Occipital lobe (tissue), 1 donor: ENCODE measurements at regions not wholly inside any gene's neighbourhood (a gene's known extent, or its start where the extent isn't known, plus 50 kb on each side); places are given as distances from the start of the nearest gene placed in this dataset.
"Not testable (repeated sequence)": the region's sequence is repeated elsewhere in the genome, so short reads cannot be mapped to it uniquely, and the experiment has no call there.

ENCODE experiments used
- DNase-seq: peaks from one replicate; lab custom pipeline; 2025; lab: John Stamatoyannopoulos, UW

DNA sequence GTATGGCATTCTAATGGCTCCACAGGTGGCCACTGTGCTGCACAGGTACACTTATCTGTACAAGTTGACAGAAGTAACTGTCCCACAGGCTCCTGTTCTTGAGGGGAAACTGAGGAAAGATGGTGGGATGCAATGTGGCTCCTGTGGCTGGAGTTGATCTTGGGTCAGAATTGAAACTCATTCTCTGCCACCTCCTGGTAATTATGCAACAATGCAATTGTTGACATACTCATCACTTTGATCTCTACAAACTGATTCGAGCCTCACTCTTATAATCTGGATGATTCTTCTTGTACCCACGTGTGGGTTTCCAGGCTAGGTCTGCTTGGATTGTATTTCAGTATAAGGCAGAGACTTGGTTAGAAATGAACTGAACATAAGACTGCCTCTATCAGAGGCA, 148.8 kb downstream of the CCNG2 start:
- no peak for DNase-seq

DNA sequence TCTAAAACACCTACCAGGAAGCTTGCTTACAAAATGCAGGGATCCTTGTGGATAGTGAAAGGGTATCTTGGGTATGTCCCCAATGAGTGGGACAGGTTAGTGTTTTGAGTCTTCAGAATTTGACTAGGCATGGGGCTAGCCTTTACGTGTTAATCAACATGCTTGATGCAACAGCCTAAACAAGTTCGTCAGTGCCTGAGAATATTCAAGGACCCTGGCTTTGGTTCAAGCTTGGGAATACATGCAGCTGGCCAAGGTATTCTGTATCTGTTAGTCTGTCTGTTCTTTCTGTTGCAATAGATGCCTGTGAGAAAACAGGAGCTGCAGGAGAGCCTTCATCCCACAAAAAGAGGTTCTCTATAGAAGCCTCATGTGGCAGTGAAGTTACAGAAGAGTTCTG, 149.5 kb downstream of the CCNG2 start:
- no peak for DNase-seq

DNA sequence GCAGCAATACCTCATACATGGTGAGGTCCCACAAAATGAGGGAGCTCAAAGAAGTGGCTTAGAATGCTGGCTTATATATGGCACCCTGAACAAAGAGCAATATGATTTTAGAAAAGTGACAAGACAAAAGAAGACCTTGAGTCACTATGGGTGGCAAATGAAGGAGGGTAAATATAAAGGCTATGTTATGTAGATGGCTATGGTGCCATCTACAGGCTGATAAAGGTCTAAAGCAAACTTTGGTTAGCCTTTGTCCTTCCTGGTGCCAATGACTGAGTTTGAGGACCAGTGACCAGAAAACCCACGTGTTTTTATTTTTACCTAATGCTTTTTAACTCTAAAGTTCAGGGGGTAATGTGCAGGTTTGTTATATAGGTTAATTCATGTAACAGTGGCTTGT, 151.8 kb downstream of the CCNG2 start:
- DNase-seq: no peak

DNA sequence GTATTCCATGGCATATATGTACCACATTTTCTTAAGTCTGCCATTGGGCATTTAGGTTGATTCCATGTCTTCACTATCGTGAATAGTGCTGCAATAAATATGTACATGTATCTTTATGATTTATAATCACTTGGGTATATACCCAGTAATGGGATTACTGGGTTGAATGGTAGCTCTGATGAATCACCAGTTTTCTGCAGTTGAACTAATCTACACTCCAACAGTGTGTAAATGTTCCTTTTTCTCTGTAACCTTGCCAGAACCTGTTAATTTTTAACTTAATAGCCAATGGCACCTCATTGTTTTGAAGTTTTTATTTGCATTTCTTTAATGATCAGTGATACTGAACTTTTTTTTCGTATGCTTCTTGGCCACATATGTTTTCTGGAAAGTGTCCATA, 152.5 kb downstream of the CCNG2 start:
- no peak for DNase-seq

DNA sequence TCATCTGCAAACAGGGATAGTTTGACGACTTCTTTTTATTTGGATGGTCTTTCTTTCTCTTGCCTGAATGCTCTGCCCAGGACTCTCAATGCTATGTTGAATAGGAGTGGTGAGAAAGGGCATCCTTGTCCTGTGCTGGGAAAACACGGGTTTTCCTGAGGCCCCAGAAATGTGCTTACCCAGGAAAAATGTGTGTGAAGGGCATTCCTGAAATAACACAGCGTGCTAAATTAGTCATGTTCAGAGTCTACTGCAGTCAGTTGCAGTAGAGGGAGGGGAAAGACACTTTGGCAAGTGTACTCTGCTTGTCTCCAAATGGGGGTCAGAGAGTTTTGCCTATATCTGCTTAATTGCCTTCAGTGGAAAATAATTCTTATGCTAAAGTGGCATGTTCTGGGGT, 153.9 kb downstream of the CCNG2 start:
- DNase-seq: no peak

DNA sequence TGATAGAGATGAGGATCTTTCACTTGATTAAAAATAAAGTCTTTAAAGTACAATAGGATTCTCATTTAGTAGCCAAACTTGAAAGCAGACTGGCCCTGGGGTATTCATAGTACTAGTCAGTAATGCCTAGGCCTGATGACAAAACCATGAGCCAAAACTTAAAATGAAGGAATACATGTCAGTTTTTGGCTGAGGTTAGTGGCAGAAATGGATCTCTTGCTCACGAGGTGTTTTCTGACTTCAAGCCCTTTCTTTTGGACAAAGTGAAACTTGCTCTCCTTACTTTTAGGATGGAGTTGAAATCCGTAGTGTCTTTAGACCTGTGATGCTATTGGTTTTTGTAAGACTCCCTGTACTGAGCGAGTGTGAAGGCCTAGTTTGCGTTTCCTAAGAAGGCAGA, 157.7 kb downstream of the CCNG2 start:
- no peak for DNase-seq

DNA sequence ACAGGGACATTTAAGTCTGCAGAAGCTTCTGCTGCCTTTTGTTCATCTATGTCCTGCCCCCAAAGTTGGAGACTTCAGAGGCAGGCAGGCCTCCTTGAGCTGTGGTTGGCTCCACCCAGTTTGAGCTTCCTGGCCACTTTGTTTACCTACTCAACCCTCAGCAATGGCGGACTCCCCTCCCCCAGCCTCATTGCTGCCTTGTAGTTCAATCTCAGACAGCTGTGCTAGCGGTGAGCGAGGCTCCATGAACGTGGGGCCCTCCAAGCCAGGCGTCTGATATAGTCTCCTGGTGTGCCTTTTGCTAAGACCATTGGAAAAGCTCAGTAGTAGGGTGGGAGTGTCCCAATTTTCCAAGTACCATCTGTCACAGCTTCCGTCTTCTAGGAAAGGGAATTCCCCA, 170.1 kb downstream of the CCNG2 start:
- DNase-seq: no peak

DNA sequence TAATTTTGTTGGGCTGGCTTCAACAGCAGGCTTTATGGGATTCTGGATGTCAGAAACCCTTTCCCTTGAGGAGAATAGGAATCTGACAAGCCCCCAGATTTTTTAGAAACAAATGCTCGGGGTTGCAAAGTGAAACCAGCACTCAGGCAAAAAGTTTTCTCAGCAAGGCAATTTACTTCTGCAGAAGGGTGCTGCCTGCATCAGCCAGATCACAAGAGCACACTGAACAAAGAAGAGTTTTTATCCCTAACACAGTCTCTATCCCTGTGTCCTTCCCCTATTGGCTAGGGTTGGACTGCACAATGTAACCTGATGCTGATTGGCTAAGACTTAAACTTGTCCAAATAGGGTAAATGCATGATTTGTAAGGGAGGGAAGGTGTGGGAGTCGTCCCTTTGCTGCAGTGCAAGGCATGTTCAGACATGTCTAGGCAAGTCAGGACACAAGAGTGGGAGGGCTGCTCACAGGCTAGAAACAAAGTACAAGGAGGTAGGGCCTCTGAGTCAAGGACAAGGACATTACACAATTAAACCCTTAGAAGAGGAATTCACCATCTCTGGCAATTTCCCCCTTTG, 175.8 kb downstream of the CCNG2 start:
- DNase-seq: no peak

DNA sequence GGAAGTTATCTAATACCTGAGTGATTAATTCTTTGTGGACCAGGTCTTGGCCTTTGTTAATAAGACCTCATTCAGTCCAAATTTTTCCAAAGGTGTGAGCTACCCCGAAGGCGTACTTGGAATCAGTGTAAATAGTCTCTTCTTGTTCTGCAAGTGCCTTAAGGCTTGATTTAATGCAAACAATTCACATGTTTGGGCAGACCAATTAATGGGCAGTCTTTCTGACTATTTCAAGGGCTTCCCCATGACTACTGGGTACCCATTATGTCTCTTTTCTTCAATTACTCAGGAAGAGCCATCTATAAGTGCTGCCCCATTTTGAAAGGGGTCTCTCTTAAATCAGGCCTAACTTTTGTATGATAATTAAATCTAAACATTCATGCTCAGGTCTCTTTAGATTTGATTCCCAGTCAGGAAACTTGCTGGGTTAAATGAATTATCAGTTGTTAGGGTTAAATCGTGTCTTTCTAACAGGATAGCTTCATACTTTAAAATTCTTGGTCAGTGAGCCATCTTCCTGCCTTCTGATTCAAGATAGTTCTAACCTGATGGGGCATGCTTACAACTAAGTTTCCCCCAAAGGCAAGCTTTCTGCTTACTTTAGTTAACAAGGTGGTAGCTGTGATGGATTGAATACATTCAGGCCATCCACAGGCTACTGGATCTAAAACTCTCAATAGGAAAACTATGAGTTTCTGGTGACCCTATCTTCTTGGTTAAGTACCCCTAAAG, 179.6 kb downstream of the CCNG2 start:
- no peak for DNase-seq

DNA sequence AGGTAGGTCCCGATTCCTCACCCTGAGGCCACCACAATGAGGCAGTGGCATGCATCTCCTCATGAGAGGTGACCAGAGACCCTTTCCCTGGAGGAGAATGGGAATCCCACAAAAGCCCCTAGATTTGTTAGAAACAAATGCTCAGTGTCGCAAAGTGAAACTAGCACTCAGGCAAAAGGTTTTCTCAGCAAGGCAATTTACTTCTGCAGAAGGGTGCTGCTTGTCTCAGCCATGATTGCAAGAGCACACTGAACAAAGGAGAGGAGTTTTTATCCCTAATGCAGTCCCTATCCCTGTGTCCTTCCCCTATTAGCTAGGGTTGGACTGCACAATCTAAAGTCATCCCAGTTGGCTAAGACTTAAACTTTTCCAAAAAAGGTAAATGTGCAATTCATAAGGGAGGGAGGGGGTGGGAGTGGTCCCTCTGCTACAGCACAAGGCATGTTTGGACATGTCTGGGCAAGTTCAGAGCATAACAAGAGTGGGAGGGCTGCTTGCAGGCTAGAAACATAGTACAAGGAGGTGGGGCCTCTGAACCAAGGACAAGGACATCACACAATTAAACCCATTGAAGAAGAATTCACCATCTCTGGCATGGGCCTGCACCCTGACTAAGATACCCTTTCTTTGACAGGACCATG, 185.3 kb downstream of the CCNG2 start:
- no peak for DNase-seq

DNA sequence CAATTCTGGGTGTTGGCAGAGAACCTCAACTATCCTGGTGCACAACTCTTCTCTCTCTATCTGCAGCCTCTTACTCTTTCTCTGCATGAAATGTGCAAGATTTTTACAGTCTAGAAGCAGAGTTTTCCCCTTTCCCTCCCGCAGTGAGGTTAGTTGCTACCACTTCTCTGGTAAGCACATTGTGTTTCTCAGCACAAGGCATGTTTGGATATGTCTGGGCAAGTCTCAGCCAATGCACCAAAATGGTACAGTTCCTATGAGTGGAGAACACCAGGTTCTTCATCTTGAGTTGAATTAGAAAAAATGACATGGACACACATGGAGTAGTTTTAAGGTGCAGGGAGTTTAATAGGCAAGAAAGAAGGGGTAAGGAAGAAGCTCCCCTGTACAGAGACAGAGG, 187.0 kb downstream of the CCNG2 start:
- DNase-seq: no peak

DNA sequence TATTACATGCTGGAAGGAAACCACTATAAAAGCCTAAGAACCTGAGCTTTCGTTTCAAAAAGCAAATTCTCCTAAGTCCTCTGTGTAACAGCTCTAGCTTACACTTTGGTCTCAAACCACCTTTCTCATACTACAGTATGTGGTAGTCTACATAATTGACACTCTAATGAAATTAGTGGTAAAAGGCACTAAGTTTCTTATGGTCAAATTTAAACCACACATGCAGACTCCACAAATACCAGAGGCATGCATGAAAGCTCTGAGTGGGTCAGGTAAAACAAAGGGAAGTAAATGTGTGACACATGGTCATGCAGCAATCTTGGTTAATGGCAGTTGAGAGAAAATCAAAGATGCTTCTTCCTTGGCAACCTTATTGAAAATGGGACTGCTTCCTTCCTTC, 187.8 kb downstream of the CCNG2 start:
- DNase-seq: no peak

DNA sequence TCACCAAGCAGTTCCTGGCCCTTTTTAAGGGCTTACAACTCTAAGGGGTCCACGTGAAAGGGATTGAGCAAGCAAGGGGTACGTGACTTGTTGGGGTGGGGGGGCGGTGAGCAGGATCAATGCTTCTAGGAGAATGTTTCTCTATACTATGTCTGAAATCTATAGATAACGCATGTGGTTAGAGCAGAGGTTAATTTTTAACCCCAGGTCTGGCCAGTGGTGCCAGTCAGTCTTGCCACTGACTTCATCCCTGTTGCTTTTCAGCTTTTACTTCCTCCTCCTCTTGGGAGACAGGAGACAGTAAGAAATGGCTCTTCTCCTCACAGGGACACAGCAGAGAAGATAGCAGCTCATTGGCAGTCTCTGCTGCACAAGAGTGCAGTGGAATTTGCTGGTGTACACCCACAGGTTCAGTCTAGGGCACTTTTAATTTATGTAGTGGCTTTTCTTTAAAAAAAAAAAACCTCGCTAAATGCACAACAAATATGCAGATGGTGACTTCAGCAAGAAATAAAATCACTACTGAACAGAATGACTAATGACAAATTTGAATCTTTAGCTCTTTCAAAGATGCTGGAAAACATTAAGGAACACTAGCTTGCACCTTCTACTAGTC, 190.5 kb downstream of the CCNG2 start:
- no peak for DNase-seq

DNA sequence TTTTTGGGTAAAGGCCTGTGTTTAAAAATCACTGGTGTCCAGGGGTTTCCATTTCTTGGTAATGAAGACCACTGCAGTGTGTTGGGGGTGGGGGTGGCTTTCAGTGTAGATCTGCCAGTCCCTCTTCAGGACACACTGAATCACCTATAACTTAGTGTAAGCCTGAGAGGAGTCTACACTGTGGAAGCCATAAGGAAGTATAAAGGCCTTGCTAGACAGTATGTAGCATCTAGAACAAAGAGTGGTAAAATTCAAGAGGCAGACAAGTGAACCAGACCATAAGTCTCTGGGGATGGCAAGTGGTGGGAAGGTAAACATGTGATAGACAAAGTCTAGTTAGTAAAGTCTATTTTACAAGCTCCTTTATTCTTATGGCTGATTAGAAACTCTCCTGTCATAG, 191.8 kb downstream of the CCNG2 start:
- no peak for DNase-seq

DNA sequence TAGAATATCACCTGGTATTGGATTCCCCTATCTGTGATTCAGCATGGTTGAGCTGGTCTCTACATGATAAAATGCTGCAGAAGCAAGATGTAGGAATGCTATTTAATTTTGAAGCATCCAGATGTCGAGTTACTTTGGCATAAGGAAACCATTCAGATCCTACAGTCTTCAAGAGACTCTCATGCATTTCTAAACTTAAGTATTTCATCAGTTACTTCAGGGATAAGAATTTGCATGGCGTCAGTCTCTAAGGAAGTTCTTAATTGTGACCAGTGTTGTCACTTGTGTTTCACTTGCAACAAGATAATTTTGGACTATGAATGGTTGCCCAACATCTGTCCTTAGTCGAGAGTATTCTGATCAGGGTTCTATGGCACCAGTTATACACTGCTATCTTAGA, 192.4 kb downstream of the CCNG2 start:
- DNase-seq: no peak

DNA sequence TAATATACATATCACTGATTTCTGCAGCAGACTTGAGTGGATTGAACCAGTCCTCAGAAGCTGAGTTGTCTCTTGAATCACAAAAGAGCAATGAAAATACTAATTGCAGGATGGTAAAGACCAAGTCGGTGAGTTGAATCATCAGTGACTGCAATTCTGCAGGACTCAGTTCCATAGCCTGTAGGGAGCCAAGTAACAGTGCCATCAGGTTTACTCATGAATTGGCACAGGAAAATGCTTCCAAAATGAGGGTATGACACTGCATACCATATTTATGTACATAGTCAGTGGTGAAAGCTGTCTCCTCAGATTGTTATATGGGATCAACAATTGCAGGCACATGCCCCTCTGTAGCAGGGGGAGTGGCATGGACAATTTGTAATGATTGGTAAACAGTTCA, 192.8 kb downstream of the CCNG2 start:
- DNase-seq: no peak

DNA sequence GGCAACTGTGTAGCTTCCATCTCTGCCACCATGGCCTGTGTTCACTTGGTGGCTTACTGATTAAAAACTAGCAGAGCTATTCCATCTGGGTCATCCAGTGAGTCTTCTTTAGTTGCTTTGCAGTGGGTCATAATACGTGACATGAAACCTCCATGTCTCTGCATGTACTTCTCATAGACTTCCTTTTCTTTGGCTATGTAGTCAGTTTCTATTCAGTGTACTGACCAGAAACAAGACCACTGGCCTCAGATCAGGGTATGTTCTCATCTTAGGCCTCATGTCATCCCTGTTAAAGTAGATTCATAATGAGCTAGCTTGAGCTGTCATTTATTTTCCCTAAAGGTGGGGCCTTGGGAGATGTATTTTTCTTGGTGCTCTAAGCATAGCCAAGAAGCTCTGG, 195.2 kb downstream of the CCNG2 start:
- no peak for DNase-seq

DNA sequence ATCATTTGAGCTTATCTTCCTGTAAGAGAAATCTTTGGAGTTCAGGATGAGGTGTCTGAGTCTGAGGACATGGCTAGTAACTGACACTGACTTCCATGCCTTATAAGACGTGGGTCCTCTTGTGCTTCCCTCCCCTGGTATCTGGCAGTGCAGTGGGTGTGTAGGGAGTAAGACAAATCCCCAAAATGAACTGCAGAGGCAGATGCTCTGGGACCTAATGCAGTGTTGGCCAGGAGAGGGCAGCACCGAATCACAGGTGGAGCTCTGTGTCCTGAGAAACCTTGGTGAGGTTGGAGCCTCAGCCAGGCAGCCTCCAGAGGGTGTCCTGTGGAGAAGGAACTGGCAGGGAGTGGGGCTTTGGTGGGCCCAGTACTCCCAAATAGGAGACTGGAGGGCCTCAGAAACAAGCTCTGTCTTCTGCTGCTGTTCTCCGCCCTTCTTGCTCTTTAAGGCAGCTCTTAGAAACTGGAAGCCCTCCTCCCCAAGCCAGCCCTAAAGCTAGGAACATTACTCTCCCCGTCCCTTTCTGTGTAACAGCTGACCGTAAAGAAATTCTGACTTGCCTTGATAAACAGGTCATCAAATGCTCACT, 196.8 kb downstream of the CCNG2 start:
- not testable (repeated sequence) for DNase-seq

DNA sequence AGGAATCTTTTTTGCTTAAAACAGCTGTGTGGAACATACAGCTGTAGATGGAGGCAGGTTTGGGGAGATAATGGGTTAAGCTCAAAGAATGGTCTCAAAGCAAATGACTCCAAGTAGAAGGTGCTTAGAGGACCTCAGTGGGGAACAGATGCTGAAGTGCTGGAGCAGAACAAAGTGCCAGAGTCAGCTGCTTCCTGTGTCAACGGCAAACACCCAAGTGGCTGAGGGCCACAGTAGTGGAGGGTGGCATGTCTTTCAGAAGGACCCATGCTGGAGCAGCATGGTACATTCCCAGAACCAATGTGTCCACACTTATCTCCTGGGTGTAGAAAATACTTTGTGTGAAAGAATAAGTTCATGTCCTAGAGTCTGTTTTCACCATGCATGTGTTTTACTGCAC, 197.5 kb downstream of the CCNG2 start:
- no peak for DNase-seq

DNA sequence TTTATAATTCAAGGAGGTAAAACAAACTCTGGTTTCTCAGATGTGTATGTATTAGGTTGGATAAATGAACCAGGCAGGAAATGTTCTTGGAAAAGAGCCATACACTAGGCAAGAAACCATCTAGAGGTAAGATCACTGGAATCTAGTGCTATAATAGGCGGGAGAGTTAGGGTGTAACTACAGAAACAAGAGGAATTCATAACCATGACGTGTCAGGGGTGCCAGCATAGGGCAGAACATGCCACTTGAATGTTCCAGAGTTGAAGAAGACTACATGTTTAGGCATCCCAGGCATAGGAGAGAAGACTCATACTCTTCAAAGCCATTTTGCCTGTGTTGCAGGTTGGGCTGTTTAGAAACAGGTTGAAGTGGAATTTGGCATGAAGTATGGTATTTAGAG, 198.7 kb downstream of the CCNG2 start:
- no peak for DNase-seq

DNA sequence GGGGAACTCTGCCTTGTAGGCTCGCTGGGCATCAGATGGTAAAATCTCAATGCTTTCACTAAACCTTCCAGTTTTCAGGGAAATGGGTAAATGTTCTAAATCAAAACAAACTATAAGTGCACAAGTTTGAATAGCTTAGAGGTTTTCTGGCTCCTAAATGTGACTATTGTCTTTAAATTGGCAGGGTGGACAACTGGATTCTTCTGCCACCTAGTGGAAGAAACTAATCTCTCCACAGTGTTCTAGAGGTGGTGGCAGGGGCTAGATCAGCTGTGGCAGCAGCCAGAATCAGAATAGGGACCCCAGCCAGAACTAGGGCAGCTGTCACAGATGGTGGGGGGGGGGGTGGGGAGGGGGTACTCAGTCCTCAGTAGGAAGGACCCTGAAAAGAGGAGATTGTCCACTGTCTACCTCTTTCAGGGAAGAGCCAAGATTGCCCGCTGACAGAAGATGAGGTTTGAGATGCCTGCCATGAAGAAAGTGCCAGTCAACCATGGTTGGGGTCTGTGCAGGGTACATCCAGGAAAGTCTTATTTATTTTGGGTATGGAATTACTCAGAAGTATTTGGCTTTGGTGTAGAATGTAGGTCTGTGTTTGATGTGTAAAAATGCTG, 201.4 kb downstream of the CCNG2 start:
- DNase-seq: peak; percentile 8

DNA sequence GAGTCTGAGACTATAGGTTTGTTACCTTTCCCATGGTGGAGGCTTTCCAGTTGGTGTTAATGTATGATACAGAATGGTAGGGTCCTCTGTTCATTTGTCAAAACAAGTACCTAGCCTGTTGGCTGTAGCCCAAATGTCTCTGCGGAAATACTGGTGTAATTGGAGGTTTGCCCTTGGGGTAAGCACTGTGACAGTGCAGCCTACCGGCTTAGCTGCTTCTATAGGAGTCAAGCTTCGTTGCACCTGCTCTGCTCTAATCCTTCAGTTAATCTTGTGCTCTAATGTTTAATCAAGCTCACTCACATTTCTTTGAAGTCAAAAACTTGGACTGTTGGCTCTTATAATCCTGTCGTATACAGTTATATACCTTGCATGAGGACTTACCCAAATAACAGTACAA, 203.4 kb downstream of the CCNG2 start:
- DNase-seq: no peak
